ENCODE measurements at regions not wholly inside any gene's neighbourhood (a gene's known extent, or its start where the extent isn't known, plus 50 kb on each side); places are given as distances from the start of the nearest gene placed in this dataset.
A peak's percentile ranks its signal among the peaks of the same experiment; 100 is the strongest.
"Not testable (repeated sequence)": the region's sequence is repeated elsewhere in the genome, so short reads cannot be mapped to it uniquely, and the experiment has no call there.

GRCh38 chr16:59342669-59343068 lies 608.6 kb upstream of the GOT2 start:
- peak; percentile 65 for DNase-seq

DNA sequence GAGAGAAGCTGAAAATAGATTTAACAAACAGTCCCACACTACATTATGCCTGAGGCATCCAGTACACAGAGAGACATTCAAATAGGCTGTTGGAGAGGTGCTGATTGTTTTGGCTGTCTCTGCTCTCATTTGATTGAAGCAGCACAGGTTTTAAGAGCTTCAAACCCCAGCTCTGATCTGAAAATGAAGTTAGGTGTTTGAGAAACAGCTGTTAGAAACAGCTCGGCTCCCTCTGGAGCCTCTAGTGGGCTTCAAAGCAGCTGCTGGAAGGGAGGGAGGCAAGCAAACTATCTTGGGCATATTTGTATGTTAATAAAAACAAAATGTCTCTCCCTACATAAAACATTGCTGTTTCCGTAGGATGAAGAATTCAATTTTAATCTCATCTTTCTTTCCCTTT lies 607.3 kb upstream of the GOT2 start:
- DNase-seq, result peak; percentile 54

- DNase-seq, result peak; percentile 59
Observed at GRCh38 chr16:59339871-59340270, 605.8 kb upstream of the GOT2 start.

DNA sequence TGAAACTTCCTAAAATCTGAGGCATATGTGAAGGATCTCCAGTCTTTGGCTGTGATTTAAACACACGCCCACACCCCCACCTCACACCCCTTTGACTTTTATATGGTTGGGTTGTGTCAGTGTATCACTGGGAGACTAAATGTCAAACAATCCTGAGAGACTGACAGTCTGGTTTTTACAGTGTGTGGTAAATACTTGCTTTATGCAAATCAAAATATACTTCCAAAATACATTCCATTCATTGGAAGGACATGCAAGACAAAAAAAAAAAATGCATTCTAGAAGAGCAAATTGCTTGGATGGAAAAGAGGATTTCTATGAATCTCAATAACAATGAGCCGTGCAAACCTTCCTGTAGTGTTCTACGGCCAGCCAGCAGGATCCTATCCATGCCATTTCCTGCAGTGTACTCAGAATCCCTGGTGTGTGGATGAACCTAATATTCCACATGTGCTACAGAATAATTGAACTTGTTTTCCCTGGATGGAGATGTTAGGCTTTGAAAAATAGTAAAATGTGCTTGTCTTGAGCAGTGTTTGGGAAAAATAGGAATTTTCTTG lies 602.1 kb upstream of the GOT2 start:
- DNase-seq, result no peak

GRCh38 chr16:59331708-59332107 lies 597.6 kb upstream of the GOT2 start:
- not testable (repeated sequence) for DNase-seq

DNA sequence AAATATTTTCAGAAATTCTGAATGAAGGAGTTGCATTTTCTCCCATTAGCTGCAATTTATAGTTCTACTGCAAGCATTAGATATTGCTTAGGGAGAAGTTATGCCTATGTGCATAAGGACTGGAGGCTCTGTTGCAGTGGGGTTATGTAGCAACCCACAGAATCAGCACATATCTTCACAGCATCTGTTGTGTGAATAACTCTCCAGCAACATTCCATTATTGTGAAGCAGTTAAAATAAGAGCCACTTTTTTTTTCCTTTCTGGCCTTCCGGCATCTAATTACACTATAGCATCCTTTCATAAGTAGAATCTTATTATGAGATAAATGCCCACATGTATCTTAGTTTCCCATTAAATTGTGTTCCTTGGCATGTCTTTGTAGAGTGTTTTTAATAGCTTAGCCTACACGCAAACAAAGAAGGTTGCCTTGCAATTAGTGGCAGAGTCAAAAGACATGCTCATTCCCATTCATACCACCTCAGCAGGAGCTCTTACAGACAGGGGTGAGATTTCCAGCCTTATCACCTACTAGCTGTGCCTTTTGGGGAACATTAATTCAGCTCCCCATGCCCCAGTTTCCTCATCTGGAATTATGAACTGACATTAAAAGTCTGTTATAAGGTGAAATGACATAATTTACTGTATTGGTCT lies 596.0 kb upstream of the GOT2 start:
- no peak for DNase-seq

- DNase-seq, result no peak
Observed at GRCh38 chr16:59328961-59329360, 594.8 kb upstream of the GOT2 start.

- DNase-seq, result no peak
Observed at GRCh38 chr16:59327894-59328293, 593.8 kb upstream of the GOT2 start.

DNA sequence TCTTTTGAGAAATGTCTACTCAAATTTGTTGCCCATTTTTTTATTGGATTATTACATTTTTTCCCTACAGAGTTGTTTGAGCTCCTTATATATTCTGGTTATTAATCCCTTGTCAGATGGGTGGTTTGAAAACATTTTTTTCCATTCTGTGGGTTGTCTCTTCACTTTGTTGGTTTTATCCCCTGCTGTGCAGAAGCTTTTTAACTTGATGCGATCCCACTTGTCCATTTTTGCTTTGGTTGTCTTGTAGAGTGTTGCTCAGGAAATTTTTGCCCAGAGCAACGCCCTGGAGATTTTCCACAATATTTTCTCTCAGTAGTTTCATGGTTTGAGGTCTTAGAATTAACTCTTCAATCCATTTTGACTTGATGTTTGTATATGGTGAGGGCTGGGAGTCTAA lies 592.8 kb upstream of the GOT2 start:
- no peak for DNase-seq

- DNase-seq, result no peak
Observed at GRCh38 chr16:59324462-59324861, 590.3 kb upstream of the GOT2 start.

DNA sequence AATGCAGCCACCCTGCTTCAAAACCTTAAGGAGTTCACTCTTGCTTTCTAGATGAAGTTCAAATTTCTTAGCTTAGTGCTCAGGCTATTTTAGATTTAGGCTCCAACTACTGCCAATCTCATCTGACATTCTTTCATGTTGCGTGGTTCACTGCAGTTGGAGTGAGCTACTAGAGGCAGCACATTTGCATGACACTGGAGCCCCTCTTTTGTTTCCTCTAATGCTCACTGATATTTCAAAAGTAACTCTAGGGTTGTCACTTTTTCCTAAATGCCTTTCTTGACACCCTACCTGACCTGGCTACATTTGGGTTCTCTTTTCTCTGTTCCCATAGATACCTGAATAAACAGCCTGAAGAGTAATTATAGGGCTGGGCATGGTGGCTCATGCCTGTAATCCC lies 586.5 kb upstream of the GOT2 start:
- DNase-seq, result no peak

GRCh38 chr16:59319871-59320270 lies 585.8 kb upstream of the GOT2 start:
- no peak for DNase-seq

- no peak for DNase-seq
Observed at GRCh38 chr16:59305850-59306249, 571.7 kb upstream of the GOT2 start.

DNA sequence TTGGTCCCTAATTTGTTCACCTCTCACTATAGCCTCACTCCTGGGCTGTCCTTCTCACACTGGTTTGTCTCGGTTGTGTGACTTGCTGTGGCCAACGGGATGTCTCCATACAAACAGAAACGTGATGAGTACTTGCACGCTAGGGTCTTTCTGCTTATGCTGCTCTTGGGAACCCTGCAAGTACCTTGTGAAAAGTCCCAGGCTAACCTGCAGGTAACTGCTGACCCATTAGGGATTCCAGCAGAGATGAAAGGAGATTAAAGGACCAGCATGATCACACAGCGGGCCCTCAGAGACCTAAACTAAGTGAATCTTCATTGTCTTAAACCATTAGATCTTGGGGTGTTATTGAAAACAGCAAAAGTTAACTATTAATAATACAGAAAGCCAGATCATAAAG lies 562.8 kb upstream of the GOT2 start:
- no peak for DNase-seq

DNA sequence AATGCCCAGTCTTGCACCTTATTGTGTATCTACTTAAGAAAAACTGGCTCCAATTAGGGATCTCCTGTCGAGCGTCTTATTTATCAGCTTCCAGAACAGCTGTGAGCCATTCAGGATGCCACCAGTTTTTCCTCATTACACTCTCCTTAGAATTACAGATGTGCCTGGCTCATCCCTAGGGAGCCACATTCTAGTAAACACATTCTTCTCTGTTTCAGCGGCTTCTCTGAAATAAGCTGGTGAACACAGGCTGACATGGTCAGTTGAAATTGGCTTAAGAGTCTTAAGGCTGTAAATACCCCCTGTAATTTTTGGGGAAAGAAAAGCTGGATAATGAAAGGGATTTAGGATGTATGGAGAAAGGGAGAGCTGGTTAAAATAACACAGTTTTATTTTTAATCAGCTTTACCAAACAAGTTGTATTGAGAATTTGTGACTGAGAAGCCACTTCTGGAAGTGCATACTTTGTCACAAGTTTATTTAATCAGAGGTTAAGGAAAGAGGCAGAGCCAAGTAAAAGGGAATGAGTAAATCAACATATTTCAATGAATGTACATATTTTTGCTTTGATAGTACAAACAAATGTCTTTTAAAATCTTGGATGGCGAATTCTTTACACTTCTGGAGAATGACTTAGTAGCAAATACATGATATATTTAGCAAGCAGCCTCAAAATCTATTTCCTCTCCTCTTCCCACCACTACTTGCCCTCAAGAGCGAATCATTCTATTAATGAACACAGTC lies 562.0 kb upstream of the GOT2 start:
- no peak for DNase-seq

GRCh38 chr16:59295474-59295873 lies 561.4 kb upstream of the GOT2 start:
- no peak for DNase-seq

GRCh38 chr16:59290718-59291117 lies 556.6 kb upstream of the GOT2 start:
- no peak for DNase-seq

DNA sequence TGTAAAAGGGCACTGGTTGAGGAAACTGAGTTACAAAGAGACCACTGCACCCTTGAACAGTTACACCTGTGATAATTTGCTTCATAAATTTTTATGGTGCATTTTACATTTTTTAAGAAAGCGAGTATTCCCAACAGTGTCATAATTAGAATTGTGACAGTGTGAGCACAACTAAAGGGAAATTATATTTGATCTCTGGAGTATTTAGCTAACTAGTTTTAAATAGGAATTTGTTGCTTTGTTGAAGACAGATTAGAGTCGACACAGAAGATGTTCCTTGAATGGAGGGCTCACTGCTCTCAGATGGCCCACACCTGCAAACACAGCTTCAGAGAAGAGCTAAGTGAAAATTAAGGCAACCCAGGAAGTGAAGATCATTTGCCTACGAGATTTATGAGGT lies 555.0 kb upstream of the GOT2 start:
- DNase-seq, result no peak

DNA sequence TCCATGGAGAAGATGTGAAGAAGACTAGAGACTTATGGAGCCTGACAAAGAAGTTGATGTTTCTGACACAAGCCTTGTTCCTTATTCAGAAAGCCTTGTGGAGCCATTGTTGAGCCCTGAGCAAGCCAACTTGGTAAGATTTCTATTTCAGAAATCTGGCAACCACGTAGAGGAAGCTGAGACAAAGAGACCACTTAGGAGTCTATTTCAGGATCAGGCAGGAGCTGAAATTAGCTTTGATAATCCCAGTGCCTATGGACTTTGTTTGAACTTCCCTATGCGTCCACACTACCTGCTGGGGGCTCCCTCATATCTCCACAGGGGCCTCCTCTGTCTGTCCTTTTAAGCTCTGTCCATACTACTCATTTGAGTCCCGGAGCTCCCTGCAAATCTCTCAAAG lies 540.0 kb upstream of the GOT2 start:
- no peak for DNase-seq

DNA sequence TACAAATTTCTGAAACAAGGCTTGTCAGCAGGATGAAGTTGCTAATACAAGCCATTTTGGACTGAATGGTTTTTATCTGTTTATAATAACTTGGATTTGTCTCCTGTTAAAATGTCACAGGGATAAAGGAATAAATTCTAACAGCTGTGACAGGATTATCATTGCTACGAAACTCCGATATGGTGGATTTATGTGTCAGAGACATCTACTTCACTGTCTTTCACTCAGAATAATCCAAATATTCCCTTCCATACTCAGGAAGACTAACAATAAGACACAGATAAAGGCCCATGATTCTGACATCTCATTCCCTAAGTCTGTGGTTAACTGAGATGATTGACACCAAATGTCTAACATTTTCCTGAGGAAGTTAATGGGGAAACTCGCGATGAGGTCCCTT lies 529.8 kb upstream of the GOT2 start:
- no peak for DNase-seq

DNA sequence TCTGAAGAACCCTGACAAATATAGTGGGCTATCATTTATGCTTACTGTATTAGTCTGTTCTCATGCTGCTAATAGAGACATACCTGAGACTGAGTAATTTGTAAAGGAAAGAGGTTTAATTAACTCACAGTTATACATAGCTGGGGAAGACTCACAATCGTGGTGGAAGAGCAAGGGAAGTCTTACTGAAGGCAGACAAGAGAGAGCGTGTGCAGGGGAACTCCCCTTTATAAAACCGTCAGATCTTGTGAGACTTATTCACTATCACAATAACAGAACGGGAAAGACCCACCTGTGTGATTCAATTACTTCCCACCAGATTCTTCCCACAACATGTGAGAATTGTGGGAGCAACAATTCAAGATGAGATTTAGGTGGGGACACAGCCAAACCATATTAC lies 526.8 kb upstream of the GOT2 start:
- DNase-seq, result no peak

DNA sequence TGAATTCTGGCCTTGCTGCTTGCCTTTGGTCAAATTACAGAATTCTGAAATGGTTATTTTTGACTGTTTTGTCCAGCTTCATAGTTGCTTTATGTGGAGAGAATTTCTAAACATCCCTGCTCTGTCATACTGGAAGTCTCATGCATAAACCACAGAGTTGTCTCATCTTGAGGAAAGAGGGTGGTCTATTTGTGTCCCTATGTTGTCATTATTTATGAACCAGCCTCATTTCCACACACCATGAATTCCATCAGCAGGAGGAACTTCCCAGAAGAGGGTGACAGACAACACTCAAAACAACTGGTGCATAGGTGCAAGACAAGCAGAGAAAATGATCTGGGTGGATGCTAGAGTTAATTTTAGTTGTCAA lies 525.8 kb upstream of the GOT2 start:
- no peak for DNase-seq

GRCh38 chr16:59259074-59259949 lies 525.2 kb upstream of the GOT2 start:
- DNase-seq, result no peak

- no peak for DNase-seq
Observed at GRCh38 chr16:59252317-59252716, 518.2 kb upstream of the GOT2 start.

Measured in islet precursor cell (in vitro differentiated cells).